ENCODE measurements at regions not wholly inside any gene's neighbourhood (a gene's known extent, or its start where the extent isn't known, plus 50 kb on each side); places are given as distances from the start of the nearest gene placed in this dataset.

GRCh38 chr6:39997101-39997635 lies 62.9 kb upstream of the MOCS1 start:
- TF ChIP-seq YY1 (IDR thresholded peaks at IDR 0.05; ENCODE audit: insufficient read depth, insufficient read length): no peak
- TF ChIP-seq ZNF274 (IDR thresholded peaks at IDR 0.05; ENCODE audit: low read depth, low read length): no peak

All from NT2/D1 (cell line).